ENCODE measurements at regions not wholly inside any gene's neighbourhood (a gene's known extent, or its start where the extent isn't known, plus 50 kb on each side); places are given as distances from the start of the nearest gene placed in this dataset.

- no peak overlapping the region for H3K4me3 ChIP-seq (ENCODE audit: control insufficient read depth in 2 of 3, extremely low read depth in 1 of 3, insufficient read depth in 2 of 3, low read depth in 1 of 3, low read length in 3 of 3)
- FAIRE-seq, result no peak
- DNase-seq (ENCODE audit: low read depth, low spot score), result no peak
- dilution Hi-C loops (cut with MboI; ENCODE audit: extremely low pct_ligation_motif_present, low sequenced_read_pairs), result no loop called here
- no peaks in the 10 kb centered on the region for H3K9me1 ChIP-seq (ENCODE audit: control insufficient read depth, extremely low read depth, insufficient read depth, low read length)
- H3K27me3 ChIP-seq (ENCODE audit: control insufficient read depth, extremely low read depth, insufficient read depth, low read length), result no peaks in the 10 kb centered on the region
- TF ChIP-seq EZH2 (IDR thresholded peaks at IDR 0.05; ENCODE audit: low read length) (no peak), CTCF (optimal IDR thresholded peaks at IDR 0.05 in 1 of 3, IDR thresholded peaks at IDR 0.05 in 1 of 3, conservative IDR thresholded peaks at IDR 0.05 in 1 of 3; ENCODE audit: extremely low read depth in 1 of 3, insufficient read depth in 2 of 3, low read length in 3 of 3) (no peak)
- H4K20me1 ChIP-seq (ENCODE audit: control insufficient read depth, extremely low read depth, insufficient read depth, low read length), result no peaks in the 10 kb centered on the region
- H3K4me1 ChIP-seq (ENCODE audit: control insufficient read depth, extremely low read depth, insufficient read depth, low read length), result no peaks in the 10 kb centered on the region
- H3K79me2 ChIP-seq (ENCODE audit: control insufficient read depth, insufficient read depth, low read length), result no peaks in the 10 kb centered on the region
- no peaks in the 10 kb centered on the region for H3K9me3 ChIP-seq (ENCODE audit: control insufficient read depth, low read depth, low read length)
- H2AFZ ChIP-seq (ENCODE audit: control insufficient read depth, low read length), result no peak overlapping the region
- no peak overlapping the region for H3K27ac ChIP-seq (ENCODE audit: control insufficient read depth, insufficient read depth, low read length)
- H3K36me3 ChIP-seq (ENCODE audit: control insufficient read depth in 2 of 2, extremely low read depth in 1 of 2, insufficient read depth in 2 of 2, low read length in 2 of 2), result no peaks in the 10 kb centered on the region
- no peak overlapping the region for H3K4me2 ChIP-seq (ENCODE audit: control insufficient read depth, extremely low read depth, insufficient read depth, low read depth, low read length)
- H3K9ac ChIP-seq (ENCODE audit: control insufficient read depth, extremely low read depth, insufficient read depth, low read length), result no peak overlapping the region
Observed at GRCh38 chr2:205858275-205858674, 176.0 kb downstream of the NRP2 start.

- dilution Hi-C loops (cut with MboI; ENCODE audit: extremely low pct_ligation_motif_present, low sequenced_read_pairs), result no loop called here
Observed at GRCh38 chr2:205857520-205858237, 175.4 kb downstream of the NRP2 start.

More at GRCh38 chr2:205857520-205858237, 175.4 kb downstream of the NRP2 start:
- H3K4me1 ChIP-seq (ENCODE audit: control insufficient read depth, extremely low read depth, insufficient read depth, low read length), result no peaks in the 10 kb centered on the region
- no peaks in the 10 kb centered on the region for H3K36me3 ChIP-seq (ENCODE audit: control insufficient read depth in 2 of 2, extremely low read depth in 1 of 2, insufficient read depth in 2 of 2, low read length in 2 of 2)
- DNase-seq (ENCODE audit: low read depth, low spot score) (no peak), FAIRE-seq (no peak)
- no peaks in the 10 kb centered on the region for H4K20me1 ChIP-seq (ENCODE audit: control insufficient read depth, extremely low read depth, insufficient read depth, low read length)
- H3K9me1 ChIP-seq (ENCODE audit: control insufficient read depth, extremely low read depth, insufficient read depth, low read length), result no peaks in the 10 kb centered on the region
- H3K27ac ChIP-seq (ENCODE audit: control insufficient read depth, insufficient read depth, low read length), result no peak overlapping the region
- H3K9me3 ChIP-seq (ENCODE audit: control insufficient read depth, low read depth, low read length), result no peaks in the 10 kb centered on the region
- H3K4me3 ChIP-seq (ENCODE audit: control insufficient read depth in 2 of 3, extremely low read depth in 1 of 3, insufficient read depth in 2 of 3, low read depth in 1 of 3, low read length in 3 of 3), result no peak overlapping the region
- no peaks in the 10 kb centered on the region for H3K27me3 ChIP-seq (ENCODE audit: control insufficient read depth, extremely low read depth, insufficient read depth, low read length)
- no peaks in the 10 kb centered on the region for H3K79me2 ChIP-seq (ENCODE audit: control insufficient read depth, insufficient read depth, low read length)
- H3K9ac ChIP-seq (ENCODE audit: control insufficient read depth, extremely low read depth, insufficient read depth, low read length), result no peak overlapping the region
- no peak overlapping the region for H3K4me2 ChIP-seq (ENCODE audit: control insufficient read depth, extremely low read depth, insufficient read depth, low read depth, low read length)
- no peak overlapping the region for H2AFZ ChIP-seq (ENCODE audit: control insufficient read depth, low read length)
- no peak for TF ChIP-seq CTCF (optimal IDR thresholded peaks at IDR 0.05 in 1 of 3, IDR thresholded peaks at IDR 0.05 in 1 of 3, conservative IDR thresholded peaks at IDR 0.05 in 1 of 3; ENCODE audit: extremely low read depth in 1 of 3, insufficient read depth in 2 of 3, low read length in 3 of 3)

Measured in keratinocyte (primary cell).